OCI-LY1 (cell line): ENCODE measurements at regions not wholly inside any gene's neighbourhood (a gene's known extent, or its start where the extent isn't known, plus 50 kb on each side); places are given as distances from the start of the nearest gene placed in this dataset.
"Not testable (repeated sequence)": the region's sequence is repeated elsewhere in the genome, so short reads cannot be mapped to it uniquely, and the experiment has no call there.

Experiments used
- H2AFZ ChIP-seq: fragments of 200-600 bp; sonication (generic), shearing (Covaris generic); 2 replicates; pipeline ENCODE4 v1.6.0; 2014; ENCODE audit warnings: antibody characterized with exemption, mild to moderate bottlenecking, low read length
- H3F3A ChIP-seq: fragments of 200-600 bp; sonication (generic), shearing (Covaris generic); 2 replicates; pipeline ENCODE4 v1.6.0; 2014; ENCODE audit warnings: mild to moderate bottlenecking, antibody characterized with exemption, low read length, moderate library complexity; ENCODE audit not compliant: insufficient read depth
- H3K27ac ChIP-seq: fragments of 200-600 bp; sonication (generic); 2 replicates; pipeline ENCODE4 v1.5.1; 2014; ENCODE audit warnings: low read length, mixed run types, mild to moderate bottlenecking, low read depth; ENCODE audit not compliant: poor library complexity, severe bottlenecking
- H3K27me3 ChIP-seq: fragments of 200-600 bp; sonication (generic); 2 replicates; pipeline ENCODE4 v1.6.0; 2014; ENCODE audit warnings: antibody characterized with exemption, mild to moderate bottlenecking, low read length, moderate library complexity; ENCODE audit not compliant: insufficient read depth
- H3K36me3 ChIP-seq: fragments of 200-600 bp; sonication (generic); 2 replicates; pipeline ENCODE4 v1.6.1; 2014; ENCODE audit warnings: mild to moderate bottlenecking, antibody characterized with exemption, low read length, moderate library complexity, mixed read lengths; ENCODE audit not compliant: insufficient read depth
- H3K4me1 ChIP-seq: fragments of 200-600 bp; sonication (generic); 2 replicates; pipeline ENCODE4 v1.5.1; 2014; ENCODE audit warnings: mild to moderate bottlenecking, low read length, moderate library complexity; ENCODE audit not compliant: insufficient read depth, severe bottlenecking
- H3K4me2 ChIP-seq: fragments of 200-600 bp; sonication (generic), shearing (Covaris generic); 2 replicates; pipeline ENCODE4 v1.6.1; 2014; ENCODE audit warnings: low read length
- H3K4me3 ChIP-seq: fragments of 200-600 bp; sonication (generic); 2 replicates; pipeline ENCODE4 v1.5.1; 2014; ENCODE audit warnings: low read length, low read depth, mild to moderate bottlenecking, mixed read lengths; ENCODE audit not compliant: poor library complexity, severe bottlenecking
- H3K79me2 ChIP-seq: fragments of 200-600 bp; shearing (Covaris generic); 2 replicates; pipeline ENCODE4 v1.6.1; 2016; ENCODE audit warnings: mixed run types, low read length, mixed read lengths; ENCODE audit not compliant: insufficient read depth
- H3K9ac ChIP-seq: fragments of 200-600 bp; sonication (generic), shearing (Covaris generic); 2 replicates; pipeline ENCODE4 v1.6.1; 2014; ENCODE audit warnings: mild to moderate bottlenecking, low read length, mixed read lengths
- H3K9me2 ChIP-seq: fragments of 200-600 bp; sonication (generic), shearing (Covaris generic); 2 replicates; pipeline ENCODE4 v1.6.1; 2014; ENCODE audit warnings: low read depth, mild to moderate bottlenecking, low read length, mixed read lengths
- H3K9me3 ChIP-seq: fragments of 200-600 bp; shearing (Covaris generic); 2 replicates; pipeline ENCODE4 v1.6.1; 2014; ENCODE audit warnings: low read length, mixed read lengths
- H4K20me1 ChIP-seq: fragments of 200-600 bp; sonication (generic), shearing (Covaris generic); 2 replicates; pipeline ENCODE4 v1.6.0; 2016; ENCODE audit warnings: mild to moderate bottlenecking, low read length; ENCODE audit not compliant: insufficient read depth
- EZH2 ChIP-seq: fragments of 200-600 bp; sonication (generic), shearing (Covaris generic); IDR thresholded peaks from 2 replicates; pipeline ENCODE4 v1.8.0; 2017; ENCODE audit warnings: borderline replicate concordance, mixed run types, mild to moderate bottlenecking, antibody characterized with exemption, low read length, moderate library complexity, mixed read lengths
- TF ChIP-seq, protein P1 (sequence below): fragments of 200-600 bp; sonication (generic), shearing (Covaris generic); IDR thresholded peaks from 2 replicates; pipeline ENCODE4 v1.5.1; 2017; ENCODE audit warnings: mild to moderate bottlenecking, antibody characterized with exemption, low read length, moderate library complexity, mixed read lengths

GRCh38 chr4:45229206-45229605, 502.9 kb upstream of the GNPDA2 start:
- Histone ChIP-seq H4K20me1 (no peaks in the 10 kb centered on the region), H3K79me2 (no peaks in the 10 kb centered on the region), H3K27me3 (no peaks in the 10 kb centered on the region), H3K9ac (no peak overlapping the region), H3K36me3 (no peaks in the 10 kb centered on the region), H3K27ac (no peak overlapping the region), H3K9me3 (no peaks in the 10 kb centered on the region), H3F3A (no peaks in the 10 kb centered on the region), H3K4me1 (no peaks in the 10 kb centered on the region), H3K9me2 (no peaks in the 10 kb centered on the region), H2AFZ (no peak overlapping the region), H3K4me2 (no peak overlapping the region), H3K4me3 (no peak overlapping the region)
- no peak for TF ChIP-seq EZH2
- TF ChIP-seq, protein P1, sequence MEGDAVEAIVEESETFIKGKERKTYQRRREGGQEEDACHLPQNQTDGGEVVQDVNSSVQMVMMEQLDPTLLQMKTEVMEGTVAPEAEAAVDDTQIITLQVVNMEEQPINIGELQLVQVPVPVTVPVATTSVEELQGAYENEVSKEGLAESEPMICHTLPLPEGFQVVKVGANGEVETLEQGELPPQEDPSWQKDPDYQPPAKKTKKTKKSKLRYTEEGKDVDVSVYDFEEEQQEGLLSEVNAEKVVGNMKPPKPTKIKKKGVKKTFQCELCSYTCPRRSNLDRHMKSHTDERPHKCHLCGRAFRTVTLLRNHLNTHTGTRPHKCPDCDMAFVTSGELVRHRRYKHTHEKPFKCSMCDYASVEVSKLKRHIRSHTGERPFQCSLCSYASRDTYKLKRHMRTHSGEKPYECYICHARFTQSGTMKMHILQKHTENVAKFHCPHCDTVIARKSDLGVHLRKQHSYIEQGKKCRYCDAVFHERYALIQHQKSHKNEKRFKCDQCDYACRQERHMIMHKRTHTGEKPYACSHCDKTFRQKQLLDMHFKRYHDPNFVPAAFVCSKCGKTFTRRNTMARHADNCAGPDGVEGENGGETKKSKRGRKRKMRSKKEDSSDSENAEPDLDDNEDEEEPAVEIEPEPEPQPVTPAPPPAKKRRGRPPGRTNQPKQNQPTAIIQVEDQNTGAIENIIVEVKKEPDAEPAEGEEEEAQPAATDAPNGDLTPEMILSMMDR, result no peak

DNA sequence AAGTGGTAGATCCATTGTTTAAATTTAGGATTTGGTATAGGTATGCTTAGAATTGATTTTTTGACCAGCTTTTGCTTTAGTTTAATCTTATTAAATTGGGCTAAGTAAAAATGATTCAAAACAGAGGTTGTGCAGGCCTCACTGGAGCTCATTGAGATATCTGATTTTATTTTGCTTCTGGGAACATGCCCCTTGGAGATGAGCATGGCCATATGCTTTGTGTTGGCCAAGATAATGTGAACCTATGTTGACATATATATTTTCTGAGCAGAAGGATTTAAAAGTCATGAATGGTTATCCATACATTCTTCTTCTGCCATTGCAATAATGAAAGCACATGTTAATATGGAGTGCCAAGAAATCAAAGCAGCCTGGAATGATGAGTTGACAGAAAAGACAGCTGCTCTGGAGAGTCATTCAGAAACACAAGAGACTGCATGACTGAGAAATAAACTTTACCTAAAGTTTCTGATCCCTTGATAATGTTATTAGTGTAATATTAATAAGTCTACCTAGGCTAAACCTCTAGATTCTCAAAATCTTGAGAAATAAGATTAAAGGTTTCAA, 489.7 kb upstream of the GNPDA2 start:
- H2AFZ ChIP-seq, result no peak overlapping the region
- H3K27ac ChIP-seq, result no peak overlapping the region
- H3K4me3 ChIP-seq, result no peak overlapping the region
- H3K36me3 ChIP-seq, result no peaks in the 10 kb centered on the region
- no peaks in the 10 kb centered on the region for H3F3A ChIP-seq
- no peaks in the 10 kb centered on the region for H3K9me2 ChIP-seq
- TF ChIP-seq EZH2, result no peak
- TF ChIP-seq, protein P1, result no peak
- H3K4me2 ChIP-seq, result no peak overlapping the region
- H3K9me3 ChIP-seq, result no peaks in the 10 kb centered on the region
- no peaks in the 10 kb centered on the region for H3K4me1 ChIP-seq
- H3K9ac ChIP-seq, result no peak overlapping the region
- no peaks in the 10 kb centered on the region for H3K27me3 ChIP-seq
- no peaks in the 10 kb centered on the region for H4K20me1 ChIP-seq
- no peaks in the 10 kb centered on the region for H3K79me2 ChIP-seq

DNA sequence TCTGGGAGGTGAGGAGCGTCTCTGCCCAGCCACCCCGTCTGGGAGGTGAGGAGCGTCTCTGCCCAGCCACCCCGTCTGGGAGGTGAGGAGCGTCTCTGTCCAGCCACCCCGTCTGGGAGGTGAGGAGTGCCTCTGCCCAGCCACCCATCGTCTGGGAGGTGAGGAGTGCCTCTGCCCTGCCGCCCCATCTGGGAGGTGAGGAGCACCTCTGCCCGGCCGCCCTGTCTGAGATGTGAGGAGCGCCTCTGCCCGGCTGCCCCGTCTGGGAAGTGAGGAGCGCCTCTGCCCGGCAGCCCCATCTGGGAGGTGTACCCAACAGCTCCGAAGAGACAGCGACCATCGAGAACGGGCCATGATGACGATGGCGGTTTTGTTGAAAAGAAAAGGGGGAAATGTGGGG, 482.1 kb upstream of the GNPDA2 start:
- H3K27ac ChIP-seq, H3F3A ChIP-seq, H4K20me1 ChIP-seq, H2AFZ ChIP-seq, H3K79me2 ChIP-seq, H3K27me3 ChIP-seq, H3K9me2 ChIP-seq, H3K4me2 ChIP-seq, H3K9me3 ChIP-seq, H3K36me3 ChIP-seq, H3K9ac ChIP-seq, H3K4me1 ChIP-seq, H3K4me3 ChIP-seq: not testable (repeated sequence)

- not testable (repeated sequence) for H3K36me3 ChIP-seq
Observed at GRCh38 chr4:45207864-45208331, 481.5 kb upstream of the GNPDA2 start.

DNA sequence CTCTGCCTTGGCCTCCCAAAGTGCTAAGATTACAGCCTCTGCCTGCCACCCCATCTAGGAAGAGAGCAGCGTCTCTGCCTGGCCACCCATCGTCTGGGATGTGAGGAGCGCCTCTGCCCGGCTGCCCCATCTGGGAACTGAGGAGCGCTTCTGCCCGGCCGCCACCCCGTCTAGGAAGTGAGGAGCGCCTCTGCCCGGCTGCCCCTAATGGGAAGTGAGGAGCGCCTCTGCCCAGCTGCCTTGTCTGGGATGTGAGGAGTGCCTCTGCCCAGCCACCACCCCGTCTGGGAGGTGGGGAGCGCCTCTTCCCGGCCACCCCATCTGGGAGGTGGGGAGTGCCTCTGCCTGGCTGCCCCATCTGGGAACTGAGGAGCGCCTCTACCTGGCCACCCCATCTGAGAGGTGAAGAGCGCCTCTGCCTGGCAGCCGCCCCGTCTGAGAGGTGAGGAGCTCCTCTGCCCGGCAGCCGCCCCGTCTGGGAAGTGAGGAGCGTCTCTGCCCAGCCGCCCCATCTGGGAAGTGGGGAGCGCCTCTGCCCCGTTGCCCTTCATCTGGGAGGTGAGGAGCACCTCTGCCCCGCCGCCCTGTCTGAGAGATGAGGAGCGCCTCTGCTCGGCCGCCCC, 481.0 kb upstream of the GNPDA2 start:
- H3K9me2 ChIP-seq, H3K27me3 ChIP-seq, H4K20me1 ChIP-seq, H3K4me1 ChIP-seq, H3K36me3 ChIP-seq, H3K9me3 ChIP-seq, H3K4me2 ChIP-seq, H3K4me3 ChIP-seq, H3K79me2 ChIP-seq, H3K9ac ChIP-seq, H2AFZ ChIP-seq, H3K27ac ChIP-seq, H3F3A ChIP-seq: not testable (repeated sequence)

More at GRCh38 chr4:45207864-45208331, 481.5 kb upstream of the GNPDA2 start:
- H3K9me3 ChIP-seq, H3K9me2 ChIP-seq, H3K4me3 ChIP-seq, H3F3A ChIP-seq, H3K27me3 ChIP-seq, H3K9ac ChIP-seq, H3K27ac ChIP-seq, H3K4me1 ChIP-seq, H3K79me2 ChIP-seq, H2AFZ ChIP-seq, H4K20me1 ChIP-seq, H3K4me2 ChIP-seq: not testable (repeated sequence)
